GM21717 (cell line): ENCODE measurements at regions not wholly inside any gene's neighbourhood (a gene's known extent, or its start where the extent isn't known, plus 50 kb on each side); places are given as distances from the start of the nearest gene placed in this dataset.

Source experiments
- ATAC-seq: cut with Tn5 transposase; IDR thresholded peaks from one replicate; pipeline ENCODE4 v1.9.1; 2021; ENCODE audit warnings: mild to moderate bottlenecking, moderate library complexity; ENCODE audit not compliant: unreplicated experiment

- ATAC-seq: no peak
Measured at GRCh38 chr12:91863702-91864101, 281.9 kb downstream of the BTG1 start.

GRCh38 chr12:91861554-91861953, 284.1 kb downstream of the BTG1 start:
- ATAC-seq: no peak

DNA sequence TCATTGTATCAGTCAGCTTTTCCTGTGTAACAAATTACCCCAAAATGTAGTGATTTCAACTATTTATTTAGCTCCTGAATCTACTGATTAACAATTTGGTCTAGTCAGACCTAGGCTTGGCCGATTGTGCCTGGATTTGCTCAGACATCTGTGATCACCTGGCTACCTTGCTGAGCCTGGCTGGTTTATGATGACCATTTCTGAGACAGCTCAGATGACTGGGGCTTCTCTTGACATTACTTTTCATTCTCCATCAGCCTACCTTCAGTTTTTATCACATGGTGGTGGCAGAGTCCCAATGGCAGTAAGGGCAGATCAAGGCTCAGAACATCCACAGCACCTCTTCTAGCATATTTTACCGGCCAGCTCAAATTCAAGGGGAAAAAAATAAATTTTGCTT, 286.3 kb downstream of the BTG1 start:
- no peak for ATAC-seq

GRCh38 chr12:91857813-91858542, 287.7 kb downstream of the BTG1 start:
- no peak for ATAC-seq

- no peak for ATAC-seq
Measured at GRCh38 chr12:91854725-91855124, 290.9 kb downstream of the BTG1 start.

DNA sequence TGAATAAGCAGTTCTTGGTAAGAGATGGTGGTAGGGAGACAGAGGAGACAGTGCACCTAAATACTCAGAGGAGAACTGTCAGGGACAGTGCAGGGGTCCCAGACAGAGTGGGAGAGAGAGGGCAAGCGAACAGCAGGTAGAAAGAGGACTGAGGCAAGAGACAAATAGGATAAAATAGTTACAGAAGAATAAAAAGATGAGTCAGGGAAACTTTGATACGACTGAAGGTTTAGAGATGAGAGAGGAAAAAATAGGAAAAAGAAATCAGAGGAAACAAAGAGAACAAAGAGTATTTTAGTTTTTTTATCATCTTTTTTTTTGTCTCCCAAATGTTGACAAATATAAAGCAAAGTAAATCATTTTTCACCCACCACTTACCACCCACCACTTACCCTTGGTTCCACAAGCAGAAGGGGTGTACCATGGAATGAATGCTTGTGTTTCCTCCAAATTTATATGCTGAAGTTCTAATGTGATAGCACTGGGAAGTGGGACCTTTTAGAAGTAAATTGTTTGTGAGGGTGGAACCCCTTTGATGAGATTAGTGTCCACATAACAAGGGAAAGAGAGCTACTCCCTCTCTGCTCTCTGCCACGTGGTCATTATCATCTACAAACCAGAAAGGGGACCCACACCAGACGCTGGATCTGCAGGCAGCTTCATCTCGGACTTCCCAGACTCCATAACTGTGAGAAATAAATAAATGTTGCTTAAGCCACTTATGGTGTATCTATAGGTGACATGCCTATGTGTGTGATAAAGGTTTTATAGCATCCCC, 292.1 kb downstream of the BTG1 start:
- ATAC-seq: no peak

GRCh38 chr12:91852634-91853033, 293.0 kb downstream of the BTG1 start:
- ATAC-seq: no peak

DNA sequence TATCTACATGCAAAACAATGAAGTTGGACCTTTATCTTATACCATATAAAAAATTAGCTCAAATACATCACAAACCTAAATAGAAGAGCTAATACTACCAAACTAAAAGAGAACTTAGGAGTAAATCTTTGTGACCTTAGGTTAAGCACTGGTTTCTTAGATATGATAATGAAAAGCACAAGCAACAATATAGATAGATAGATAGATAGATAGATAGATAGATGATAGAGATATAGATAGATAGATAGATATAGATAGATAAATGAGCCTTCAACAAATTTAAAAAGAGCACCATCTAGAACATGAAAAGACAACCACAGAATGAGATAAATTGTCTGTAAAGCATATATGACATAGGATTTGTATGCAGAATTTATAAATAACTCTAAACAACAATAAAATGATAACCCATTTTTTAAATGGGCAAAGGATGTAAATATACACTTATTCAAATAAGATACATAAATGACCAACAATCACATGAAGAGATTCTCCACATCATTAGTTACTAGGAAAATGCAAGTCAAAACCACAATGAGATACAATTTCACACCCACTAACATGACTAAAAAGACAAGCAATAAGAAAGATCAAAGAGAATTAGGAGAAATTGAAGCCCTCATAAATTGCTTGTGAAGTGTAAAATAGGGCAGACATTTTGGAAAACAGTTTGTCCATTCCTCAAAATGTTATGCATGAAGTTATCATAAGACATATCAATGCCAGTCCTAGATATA, 293.7 kb downstream of the BTG1 start:
- ATAC-seq: no peak

- no peak for ATAC-seq
Measured at GRCh38 chr12:91846466-91847055, 299.1 kb downstream of the BTG1 start.

GRCh38 chr12:91845365-91845764, 300.3 kb downstream of the BTG1 start:
- no peak for ATAC-seq

GRCh38 chr12:91841822-91842221, 303.8 kb downstream of the BTG1 start:
- ATAC-seq: no peak

GRCh38 chr12:91836696-91837095, 308.9 kb downstream of the BTG1 start:
- no peak for ATAC-seq

GRCh38 chr12:91836264-91836663, 309.4 kb downstream of the BTG1 start:
- ATAC-seq: no peak

- ATAC-seq: no peak
Measured at GRCh38 chr12:91835693-91836092, 310.0 kb downstream of the BTG1 start.

- no peak for ATAC-seq
Measured at GRCh38 chr12:91833780-91834359, 311.8 kb downstream of the BTG1 start.

DNA sequence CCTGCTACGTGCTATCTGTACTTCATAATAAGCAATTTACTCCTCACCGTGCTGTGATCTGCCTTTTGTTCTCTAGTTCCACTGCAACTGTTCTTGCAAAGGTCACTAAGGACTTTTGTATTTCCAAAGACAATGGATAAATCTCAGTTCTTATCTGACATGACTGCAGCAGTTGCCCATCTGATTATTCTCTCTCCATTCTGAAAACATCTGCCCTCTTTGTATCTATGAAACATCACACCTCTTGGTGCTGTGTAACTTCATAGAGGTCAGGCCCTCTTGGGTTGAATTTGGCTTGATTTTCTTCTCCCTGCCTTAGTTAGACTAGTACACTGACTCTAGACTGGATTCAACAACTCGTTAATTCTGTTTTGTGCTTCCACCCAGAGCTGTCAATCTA, 319.6 kb downstream of the BTG1 start:
- ATAC-seq: no peak

- no peak for ATAC-seq
Measured at GRCh38 chr12:91824991-91825390, 320.7 kb downstream of the BTG1 start.

GRCh38 chr12:91819132-91819447, 326.6 kb downstream of the BTG1 start:
- no peak for ATAC-seq

GRCh38 chr12:91818227-91819131, 327.2 kb downstream of the BTG1 start:
- no peak for ATAC-seq

- ATAC-seq: no peak
Measured at GRCh38 chr12:91817517-91817916, 328.1 kb downstream of the BTG1 start.
